Adrenal gland (tissue), 5 donors: ENCODE measurements at regions not wholly inside any gene's neighbourhood (a gene's known extent, or its start where the extent isn't known, plus 50 kb on each side); places are given as distances from the start of the nearest gene placed in this dataset.

ENCODE experiments used
- POLR2A ChIP-seq, 2 donors: fragments of 450-650 bp; IDR thresholded peaks; one replicate each; pipeline ENCODE4 v1.6.1; 2017; ENCODE audit warnings: antibody characterized with exemption in 2 of 2, mild to moderate bottlenecking in 2 of 2, moderate library complexity in 1 of 2
- TF ChIP-seq, protein P1 (sequence below), 6 experiments: fragments of 450-650 bp in 4 of 6; fragments of 200-600 bp in 2 of 6; sonication (generic) in 1 of 6; IDR thresholded peaks; 1 replicate in 5 of 6; 2 replicates in 1 of 6; pipeline versions ENCODE4 v1.5.1 to v1.8.0; 2016 to 2021; ENCODE audit warnings: antibody characterized with exemption in 6 of 6, mild to moderate bottlenecking in 2 of 6, moderate library complexity in 1 of 6
- donor health status: DM: no; HTN: no; CAD: no.

DNA sequence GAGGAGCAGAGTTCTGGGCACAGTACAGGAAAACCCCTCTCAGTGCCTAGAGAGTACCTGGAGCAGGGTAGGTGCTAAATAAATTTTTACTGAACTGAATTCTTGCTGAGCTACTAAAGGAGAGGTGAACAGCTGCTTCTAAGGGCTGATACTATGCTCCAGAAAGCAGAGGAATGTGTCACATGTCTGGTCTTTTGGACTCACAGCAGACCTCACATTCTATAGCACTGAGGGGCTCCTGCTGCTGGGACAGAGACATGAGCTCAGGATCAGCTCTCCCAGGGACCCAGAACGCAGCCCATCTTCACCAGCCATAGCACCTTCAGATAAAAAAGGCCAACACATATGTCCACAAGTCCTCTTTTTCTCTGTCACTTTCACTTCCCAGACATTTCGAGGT lies 133.0 kb upstream of the KLF14 start:
- TF ChIP-seq, protein P1, sequence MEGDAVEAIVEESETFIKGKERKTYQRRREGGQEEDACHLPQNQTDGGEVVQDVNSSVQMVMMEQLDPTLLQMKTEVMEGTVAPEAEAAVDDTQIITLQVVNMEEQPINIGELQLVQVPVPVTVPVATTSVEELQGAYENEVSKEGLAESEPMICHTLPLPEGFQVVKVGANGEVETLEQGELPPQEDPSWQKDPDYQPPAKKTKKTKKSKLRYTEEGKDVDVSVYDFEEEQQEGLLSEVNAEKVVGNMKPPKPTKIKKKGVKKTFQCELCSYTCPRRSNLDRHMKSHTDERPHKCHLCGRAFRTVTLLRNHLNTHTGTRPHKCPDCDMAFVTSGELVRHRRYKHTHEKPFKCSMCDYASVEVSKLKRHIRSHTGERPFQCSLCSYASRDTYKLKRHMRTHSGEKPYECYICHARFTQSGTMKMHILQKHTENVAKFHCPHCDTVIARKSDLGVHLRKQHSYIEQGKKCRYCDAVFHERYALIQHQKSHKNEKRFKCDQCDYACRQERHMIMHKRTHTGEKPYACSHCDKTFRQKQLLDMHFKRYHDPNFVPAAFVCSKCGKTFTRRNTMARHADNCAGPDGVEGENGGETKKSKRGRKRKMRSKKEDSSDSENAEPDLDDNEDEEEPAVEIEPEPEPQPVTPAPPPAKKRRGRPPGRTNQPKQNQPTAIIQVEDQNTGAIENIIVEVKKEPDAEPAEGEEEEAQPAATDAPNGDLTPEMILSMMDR (IDR thresholded peaks at IDR 0.05): no peak
- TF ChIP-seq POLR2A (IDR thresholded peaks at IDR 0.05): no peak
